ENCODE measurements at regions not wholly inside any gene's neighbourhood (a gene's known extent, or its start where the extent isn't known, plus 50 kb on each side); places are given as distances from the start of the nearest gene placed in this dataset.

- TF ChIP-seq CHD7 (IDR thresholded peaks at IDR 0.05; ENCODE audit: low read depth, low read length) = no peak
- no peak for TF ChIP-seq ATF7 (IDR thresholded peaks at IDR 0.05)
- TF ChIP-seq ETS1 (conservative IDR thresholded peaks at IDR 0.05; ENCODE audit: control insufficient read depth, low read depth, low read length) = no peak
- TF ChIP-seq PBX2 (CRISPR knock-in tag; IDR thresholded peaks at IDR 0.05; ENCODE audit: low read depth) = no peak
- TF ChIP-seq PBX2 (tag; conservative IDR thresholded peaks at IDR 0.05; ENCODE audit: low read depth) = no peak
- no peak for TF ChIP-seq PTBP1 (IDR thresholded peaks at IDR 0.05; ENCODE audit: low read depth, low read length)
- no peak for TF ChIP-seq SRSF7 (optimal IDR thresholded peaks at IDR 0.05; ENCODE audit: low read depth, low read length)
- no peak for TF ChIP-seq ZNF584 (CRISPR knock-in tag; IDR thresholded peaks at IDR 0.05; ENCODE audit: low read depth)
- TF ChIP-seq FOXK1 (CRISPR knock-in tag; IDR thresholded peaks at IDR 0.05; ENCODE audit: borderline replicate concordance) = no peak
- TF ChIP-seq NFIC (IDR thresholded peaks at IDR 0.05) = peak; percentile 61
- TF ChIP-seq NR2F6 (CRISPR knock-in tag; IDR thresholded peaks at IDR 0.05) = no peak
- TF ChIP-seq DLX4 (CRISPR knock-in tag; IDR thresholded peaks at IDR 0.05) = no peak
- 0 out of 2 replicates have a peak, but pooled peaks have one; percentile 44 for TF ChIP-seq CBX1 (IDR thresholded peaks at IDR 0.05; ENCODE audit: low read depth)
- TF ChIP-seq FOXJ3 (CRISPR knock-in tag; IDR thresholded peaks at IDR 0.05) = no peak
Measured at GRCh38 chr2:144253743-144254142, 266.2 kb downstream of the ZEB2 start (continued).
